ENCODE measurements at regions not wholly inside any gene's neighbourhood (a gene's known extent, or its start where the extent isn't known, plus 50 kb on each side); places are given as distances from the start of the nearest gene placed in this dataset.

- no peak for DNase-seq (ENCODE audit: insufficient read length, low spot score, missing footprints)
- no peak overlapping the region for H3K4me3 ChIP-seq (ENCODE audit: insufficient read depth, low read length)
- TF ChIP-seq CTCF (IDR thresholded peaks at IDR 0.05; ENCODE audit: extremely low read depth, low read depth, low read length) = no peak
- H3K27ac ChIP-seq (ENCODE audit: low read depth, low read length) = no peak overlapping the region
- no peaks in the 10 kb centered on the region for H4K20me1 ChIP-seq (ENCODE audit: insufficient read depth, low read length)
- H3K79me2 ChIP-seq (ENCODE audit: insufficient read depth, low read length) = no peaks in the 10 kb centered on the region
- H3K9me3 ChIP-seq (ENCODE audit: low read depth, low read length) = no peaks in the 10 kb centered on the region
- no peak overlapping the region for H2AFZ ChIP-seq (ENCODE audit: low read length)
- no peaks in the 10 kb centered on the region for H3K36me3 ChIP-seq (ENCODE audit: insufficient read depth, low read length)
- no peaks in the 10 kb centered on the region for H3K4me1 ChIP-seq (ENCODE audit: insufficient read depth, low read length)
- H3K4me2 ChIP-seq (ENCODE audit: insufficient read depth, low read length) = no peak overlapping the region
- no peaks in the 10 kb centered on the region for H3K27me3 ChIP-seq (ENCODE audit: insufficient read depth, low read length)
Observed at GRCh38 chr12:107144441-107144840, 51.1 kb upstream of the CRY1 start.

DNA sequence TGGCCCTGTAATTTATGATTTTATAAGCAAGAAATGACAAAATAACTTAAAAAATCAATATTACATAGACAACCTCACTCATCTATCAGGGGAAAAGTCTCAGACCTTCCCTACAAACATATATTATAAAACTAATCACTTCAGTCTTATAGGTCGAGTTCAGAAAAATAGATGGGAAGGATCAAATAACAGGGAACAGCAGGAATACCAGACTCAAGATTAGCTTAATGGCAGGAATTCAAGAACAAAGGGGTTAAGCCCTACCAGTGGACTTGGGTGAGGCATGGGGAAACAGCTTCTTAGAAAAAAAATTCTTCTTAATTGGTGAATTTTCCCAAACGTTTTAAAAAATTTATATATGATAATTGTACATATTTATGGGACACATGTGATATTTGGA, 51.6 kb upstream of the CRY1 start:
- H3K79me2 ChIP-seq (ENCODE audit: insufficient read depth, low read length) = no peaks in the 10 kb centered on the region
- no peaks in the 10 kb centered on the region for H3K27me3 ChIP-seq (ENCODE audit: insufficient read depth, low read length)
- H2AFZ ChIP-seq (ENCODE audit: low read length) = no peak overlapping the region
- no peaks in the 10 kb centered on the region for H3K4me1 ChIP-seq (ENCODE audit: insufficient read depth, low read length)
- no peaks in the 10 kb centered on the region for H3K36me3 ChIP-seq (ENCODE audit: insufficient read depth, low read length)
- no peak for DNase-seq (ENCODE audit: insufficient read length, low spot score, missing footprints)
- no peak overlapping the region for H3K4me3 ChIP-seq (ENCODE audit: insufficient read depth, low read length)
- H4K20me1 ChIP-seq (ENCODE audit: insufficient read depth, low read length) = no peaks in the 10 kb centered on the region
- H3K27ac ChIP-seq (ENCODE audit: low read depth, low read length) = no peak overlapping the region
- no peak overlapping the region for H3K4me2 ChIP-seq (ENCODE audit: insufficient read depth, low read length)
- TF ChIP-seq CTCF (IDR thresholded peaks at IDR 0.05; ENCODE audit: extremely low read depth, low read depth, low read length) = no peak
- no peaks in the 10 kb centered on the region for H3K9me3 ChIP-seq (ENCODE audit: low read depth, low read length)

DNA sequence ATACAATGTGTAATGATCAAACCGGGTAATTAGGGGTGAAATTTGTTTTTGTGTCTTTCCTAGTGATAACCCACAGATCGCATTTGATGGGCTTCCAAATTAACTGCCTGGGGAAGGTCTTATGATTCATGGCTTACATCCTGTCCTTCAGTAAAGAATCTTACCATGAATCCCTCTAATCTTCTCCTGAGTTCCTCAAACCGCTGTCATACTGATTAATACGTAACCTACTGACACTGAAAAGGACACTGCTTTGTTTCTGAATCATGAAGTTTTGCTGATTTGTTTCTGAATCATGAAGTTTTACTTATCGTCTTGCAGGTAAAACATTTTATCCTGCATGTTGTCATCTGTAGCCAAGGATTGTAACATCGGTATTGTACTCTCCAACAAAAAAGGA, 52.0 kb upstream of the CRY1 start:
- no peaks in the 10 kb centered on the region for H4K20me1 ChIP-seq (ENCODE audit: insufficient read depth, low read length)
- no peak overlapping the region for H3K4me2 ChIP-seq (ENCODE audit: insufficient read depth, low read length)
- H3K27me3 ChIP-seq (ENCODE audit: insufficient read depth, low read length) = no peaks in the 10 kb centered on the region
- no peaks in the 10 kb centered on the region for H3K4me1 ChIP-seq (ENCODE audit: insufficient read depth, low read length)
- no peak overlapping the region for H3K4me3 ChIP-seq (ENCODE audit: insufficient read depth, low read length)
- no peak overlapping the region for H3K27ac ChIP-seq (ENCODE audit: low read depth, low read length)
- H3K9me3 ChIP-seq (ENCODE audit: low read depth, low read length) = no peaks in the 10 kb centered on the region
- DNase-seq (ENCODE audit: insufficient read length, low spot score, missing footprints) = no peak
- no peaks in the 10 kb centered on the region for H3K79me2 ChIP-seq (ENCODE audit: insufficient read depth, low read length)
- no peak for TF ChIP-seq CTCF (IDR thresholded peaks at IDR 0.05; ENCODE audit: extremely low read depth, low read depth, low read length)
- H2AFZ ChIP-seq (ENCODE audit: low read length) = no peak overlapping the region
- H3K36me3 ChIP-seq (ENCODE audit: insufficient read depth, low read length) = no peaks in the 10 kb centered on the region

DNA sequence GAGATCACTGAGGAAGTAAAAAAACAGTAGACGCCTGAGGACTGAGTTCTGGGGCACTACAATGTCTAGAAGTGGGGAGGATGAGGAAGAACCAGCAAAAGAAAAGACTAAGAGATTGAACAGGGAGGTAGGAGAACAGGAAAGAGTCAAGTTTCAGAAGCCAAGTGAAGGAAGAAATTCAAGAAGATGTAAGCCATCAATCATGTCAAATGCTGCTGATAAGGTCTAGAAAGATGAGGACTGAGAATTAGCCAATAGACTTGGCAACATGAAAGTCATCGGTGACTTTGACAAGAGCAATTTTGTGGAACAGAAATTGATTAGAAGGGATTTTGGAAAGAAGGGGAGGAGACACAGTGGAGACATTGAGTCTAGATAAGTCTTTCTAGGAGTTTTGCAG, 54.8 kb upstream of the CRY1 start:
- no peak overlapping the region for H3K4me2 ChIP-seq (ENCODE audit: insufficient read depth, low read length)
- H2AFZ ChIP-seq (ENCODE audit: low read length) = no peak overlapping the region
- H3K79me2 ChIP-seq (ENCODE audit: insufficient read depth, low read length) = no peaks in the 10 kb centered on the region
- H3K4me1 ChIP-seq (ENCODE audit: insufficient read depth, low read length) = no peaks in the 10 kb centered on the region
- no peak overlapping the region for H3K4me3 ChIP-seq (ENCODE audit: insufficient read depth, low read length)
- no peak overlapping the region for H3K27ac ChIP-seq (ENCODE audit: low read depth, low read length)
- no peaks in the 10 kb centered on the region for H3K27me3 ChIP-seq (ENCODE audit: insufficient read depth, low read length)
- H3K36me3 ChIP-seq (ENCODE audit: insufficient read depth, low read length) = no peaks in the 10 kb centered on the region
- H3K9me3 ChIP-seq (ENCODE audit: low read depth, low read length) = no peaks in the 10 kb centered on the region
- DNase-seq (ENCODE audit: insufficient read length, low spot score, missing footprints) = no peak
- H4K20me1 ChIP-seq (ENCODE audit: insufficient read depth, low read length) = no peaks in the 10 kb centered on the region
- no peak for TF ChIP-seq CTCF (IDR thresholded peaks at IDR 0.05; ENCODE audit: extremely low read depth, low read depth, low read length)
